HG03378 (cell line): ENCODE measurements at regions not wholly inside any gene's neighbourhood (a gene's known extent, or its start where the extent isn't known, plus 50 kb on each side); places are given as distances from the start of the nearest gene placed in this dataset.
"Not testable (repeated sequence)": the region's sequence is repeated elsewhere in the genome, so short reads cannot be mapped to it uniquely, and the experiment has no call there.

ENCODE experiments used
- ATAC-seq: cut with Tn5 transposase; IDR thresholded peaks from one replicate; pipeline ENCODE4 v1.9.1; 2021; ENCODE audit warnings: mild to moderate bottlenecking, moderate library complexity; ENCODE audit not compliant: unreplicated experiment

DNA sequence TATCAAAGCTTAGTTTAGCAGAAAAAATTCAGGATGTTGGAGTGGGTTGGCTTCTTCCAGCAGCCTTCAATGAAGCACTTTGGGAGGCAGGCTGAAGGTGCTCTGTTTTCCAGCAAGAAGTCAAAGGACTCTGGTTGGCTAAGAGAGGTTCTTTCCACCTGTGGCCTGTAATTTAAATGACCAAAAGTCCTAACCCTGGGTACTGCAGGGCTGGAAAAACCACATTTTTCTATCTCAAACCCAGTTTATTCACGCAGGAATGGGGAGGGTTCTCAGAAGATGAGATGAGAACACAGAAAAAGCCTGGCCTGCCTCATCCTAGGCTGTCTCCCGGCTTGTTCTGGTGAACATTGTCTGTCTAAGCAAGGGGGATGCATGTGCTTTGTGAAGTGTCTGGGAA lies 68.6 kb upstream of the ZFHX3 start:
- no peak for ATAC-seq

DNA sequence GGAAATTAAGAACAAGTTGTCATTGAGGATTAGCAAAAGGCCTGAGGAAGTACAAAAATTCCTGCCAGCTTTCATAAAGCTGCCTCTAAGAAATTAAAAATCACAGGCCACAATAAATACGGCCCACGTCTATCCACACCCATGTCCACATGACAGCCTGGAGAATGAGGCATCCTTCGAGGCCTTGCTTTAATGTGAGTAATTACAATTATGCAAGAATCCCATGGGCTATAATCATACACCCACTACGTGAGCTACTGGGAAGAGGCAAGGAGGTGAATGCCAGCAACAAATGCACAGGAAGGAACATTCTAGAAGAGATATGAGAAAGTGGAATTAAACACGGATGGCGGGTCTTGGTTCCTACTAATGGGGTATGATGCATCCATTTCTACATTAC lies 65.4 kb upstream of the ZFHX3 start:
- ATAC-seq: no peak

- no peak for ATAC-seq
Observed at GRCh38 chr16:73108195-73108963, 60.5 kb upstream of the ZFHX3 start.

- no peak for ATAC-seq
Observed at GRCh38 chr16:73107371-73107770, 59.4 kb upstream of the ZFHX3 start.

DNA sequence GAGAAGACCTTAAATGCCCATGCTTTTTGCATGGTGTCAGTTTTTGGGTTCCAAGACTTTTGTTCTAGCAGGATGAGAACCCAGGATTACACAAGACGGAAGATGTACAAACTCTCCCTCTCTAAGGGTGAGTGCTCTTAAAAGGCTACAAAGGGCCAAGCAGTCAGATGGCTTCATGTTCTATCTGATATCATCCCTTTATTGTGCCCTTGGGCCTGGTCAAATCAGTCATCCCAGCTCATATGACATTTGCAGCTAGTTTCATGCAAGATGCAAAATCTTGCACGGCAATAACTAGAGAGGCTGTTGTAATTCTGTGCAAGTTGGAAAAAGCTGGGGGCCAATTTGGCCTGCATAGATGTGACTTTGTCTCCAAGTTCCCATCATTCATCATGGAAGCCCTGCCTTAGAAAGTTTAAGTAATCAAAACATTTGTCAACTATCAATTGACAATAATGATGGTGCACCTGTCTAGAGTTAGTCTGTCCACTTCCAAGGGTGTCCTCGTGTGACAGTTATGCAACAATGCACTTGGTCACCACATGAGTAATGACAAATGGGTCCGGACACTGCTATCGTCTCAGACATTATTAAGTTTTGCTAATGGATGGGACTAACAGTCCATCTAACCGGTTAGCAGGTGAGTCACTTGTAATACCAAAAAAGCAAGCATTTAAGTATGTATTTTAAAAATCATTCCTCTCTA lies 58.6 kb upstream of the ZFHX3 start:
- no peak for ATAC-seq

DNA sequence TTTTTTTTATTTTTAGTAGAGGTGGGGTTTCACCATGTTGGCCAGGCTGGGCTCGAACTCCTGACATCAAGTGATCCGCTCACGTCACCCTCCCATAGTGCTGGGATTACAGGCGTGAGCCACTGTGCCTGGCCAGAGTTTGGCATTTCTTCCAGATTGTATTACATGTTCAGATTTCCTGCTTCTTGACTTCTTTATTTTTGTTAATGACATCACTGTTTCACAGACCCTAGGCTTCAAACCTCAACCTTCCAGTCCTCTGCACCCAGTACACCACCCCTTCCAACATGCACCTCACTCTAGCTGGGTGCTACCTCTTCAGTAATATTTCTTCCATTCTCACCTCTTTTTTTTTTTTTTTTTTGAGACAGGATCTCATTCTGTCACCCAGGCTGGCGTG lies 53.6 kb upstream of the ZFHX3 start:
- ATAC-seq: no peak

- ATAC-seq: not testable (repeated sequence)
Observed at GRCh38 chr16:73099601-73100000, 51.7 kb upstream of the ZFHX3 start.
